Glutamatergic neuron (in vitro differentiated cells): ENCODE measurements at regions not wholly inside any gene's neighbourhood (a gene's known extent, or its start where the extent isn't known, plus 50 kb on each side); places are given as distances from the start of the nearest gene placed in this dataset.

Experiments
- DNase-seq: peaks from one replicate; pipeline ENCODE4 v3.0.0; 2022
- H3K27ac Mint-ChIP-seq: one replicate; pipeline ENCODE4 v1.8.0; 2020; ENCODE audit warnings: mild to moderate bottlenecking, mixed read lengths, inconsistent platforms; ENCODE audit not compliant: unreplicated experiment
- H3K27me3 Mint-ChIP-seq: one replicate; pipeline ENCODE4 v1.8.0; 2020; ENCODE audit warnings: mild to moderate bottlenecking, moderate library complexity, mixed read lengths, inconsistent platforms; ENCODE audit not compliant: unreplicated experiment
- H3K36me3 Mint-ChIP-seq: one replicate; pipeline ENCODE4 v1.8.0; 2020; ENCODE audit warnings: mild to moderate bottlenecking, mixed read lengths, inconsistent platforms; ENCODE audit not compliant: unreplicated experiment
- H3K4me1 Mint-ChIP-seq: one replicate; pipeline ENCODE4 v1.8.0; 2020; ENCODE audit warnings: mild to moderate bottlenecking, low read depth, mixed read lengths, inconsistent platforms; ENCODE audit not compliant: unreplicated experiment
- H3K4me3 Mint-ChIP-seq: one replicate; pipeline ENCODE4 v1.8.0; 2020; ENCODE audit warnings: mild to moderate bottlenecking, mixed read lengths, inconsistent platforms; ENCODE audit not compliant: unreplicated experiment
- H3K9me3 Mint-ChIP-seq: one replicate; pipeline ENCODE4 v1.8.0; 2020; ENCODE audit warnings: mild to moderate bottlenecking, moderate library complexity, mixed read lengths, inconsistent platforms; ENCODE audit not compliant: unreplicated experiment
- TF ChIP-seq, protein P1 (sequence below): fragments of 200-600 bp; sonication (generic); IDR thresholded peaks from one replicate; pipeline ENCODE4 v1.5.0; 2021; ENCODE audit not compliant: partially characterized antibody, unreplicated experiment

GRCh38 chr3:18791182-18791581, 357.1 kb upstream of the KCNH8 start:
- H3K4me3 Mint-ChIP-seq = no peak overlapping the region
- TF ChIP-seq, protein P1, sequence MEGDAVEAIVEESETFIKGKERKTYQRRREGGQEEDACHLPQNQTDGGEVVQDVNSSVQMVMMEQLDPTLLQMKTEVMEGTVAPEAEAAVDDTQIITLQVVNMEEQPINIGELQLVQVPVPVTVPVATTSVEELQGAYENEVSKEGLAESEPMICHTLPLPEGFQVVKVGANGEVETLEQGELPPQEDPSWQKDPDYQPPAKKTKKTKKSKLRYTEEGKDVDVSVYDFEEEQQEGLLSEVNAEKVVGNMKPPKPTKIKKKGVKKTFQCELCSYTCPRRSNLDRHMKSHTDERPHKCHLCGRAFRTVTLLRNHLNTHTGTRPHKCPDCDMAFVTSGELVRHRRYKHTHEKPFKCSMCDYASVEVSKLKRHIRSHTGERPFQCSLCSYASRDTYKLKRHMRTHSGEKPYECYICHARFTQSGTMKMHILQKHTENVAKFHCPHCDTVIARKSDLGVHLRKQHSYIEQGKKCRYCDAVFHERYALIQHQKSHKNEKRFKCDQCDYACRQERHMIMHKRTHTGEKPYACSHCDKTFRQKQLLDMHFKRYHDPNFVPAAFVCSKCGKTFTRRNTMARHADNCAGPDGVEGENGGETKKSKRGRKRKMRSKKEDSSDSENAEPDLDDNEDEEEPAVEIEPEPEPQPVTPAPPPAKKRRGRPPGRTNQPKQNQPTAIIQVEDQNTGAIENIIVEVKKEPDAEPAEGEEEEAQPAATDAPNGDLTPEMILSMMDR = no peak
- H3K36me3 Mint-ChIP-seq = no peaks in the 10 kb centered on the region
- H3K9me3 Mint-ChIP-seq = no peaks in the 10 kb centered on the region
- no peaks in the 10 kb centered on the region for H3K4me1 Mint-ChIP-seq
- H3K27me3 Mint-ChIP-seq = no peaks in the 10 kb centered on the region
- DNase-seq = no peak
- no peak overlapping the region for H3K27ac Mint-ChIP-seq

- no peak overlapping the region for H3K27ac Mint-ChIP-seq
- H3K4me1 Mint-ChIP-seq = no peaks in the 10 kb centered on the region
- TF ChIP-seq, protein P1 = no peak
- no peaks in the 10 kb centered on the region for H3K9me3 Mint-ChIP-seq
- H3K27me3 Mint-ChIP-seq = no peaks in the 10 kb centered on the region
- no peak for DNase-seq
- H3K4me3 Mint-ChIP-seq = no peak overlapping the region
- no peaks in the 10 kb centered on the region for H3K36me3 Mint-ChIP-seq
These were observed 357.9 kb upstream of the KCNH8 start for GRCh38 chr3:18790384-18790783.

DNA sequence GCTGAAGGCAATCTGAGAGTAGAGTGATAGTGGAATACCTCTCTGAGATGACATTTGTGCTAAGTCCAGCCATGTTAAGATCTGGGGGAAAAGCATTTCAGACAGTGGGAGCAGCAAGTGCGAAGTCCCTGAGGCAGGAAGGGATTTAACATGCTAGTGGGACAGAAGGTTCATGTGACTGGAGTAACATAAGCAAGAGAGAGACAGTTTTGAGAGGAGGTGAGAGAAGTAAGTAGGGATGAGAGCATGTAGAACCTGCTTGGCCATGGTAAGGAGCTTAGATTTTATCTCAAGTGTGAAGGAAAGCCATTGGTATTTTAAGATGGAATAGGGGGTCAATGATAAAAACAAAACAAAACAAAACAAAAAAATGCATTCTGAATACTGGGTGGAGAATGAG, 358.6 kb upstream of the KCNH8 start:
- Mint-ChIP-seq H3K9me3 (no peaks in the 10 kb centered on the region), H3K27ac (no peak overlapping the region), H3K36me3 (no peaks in the 10 kb centered on the region), H3K4me3 (no peak overlapping the region), H3K27me3 (no peaks in the 10 kb centered on the region), H3K4me1 (no peaks in the 10 kb centered on the region)
- DNase-seq = no peak
- TF ChIP-seq, protein P1 = no peak

- no peak overlapping the region for H3K4me3 Mint-ChIP-seq
- H3K27me3 Mint-ChIP-seq = peaks cover 2% of the 10 kb centered on the region
- H3K27ac Mint-ChIP-seq = no peak overlapping the region
- H3K9me3 Mint-ChIP-seq = no peaks in the 10 kb centered on the region
- H3K4me1 Mint-ChIP-seq = no peaks in the 10 kb centered on the region
- no peak for DNase-seq
- TF ChIP-seq, protein P1 = no peak
- no peaks in the 10 kb centered on the region for H3K36me3 Mint-ChIP-seq
These were observed 360.9 kb upstream of the KCNH8 start for GRCh38 chr3:18787441-18787840.

DNA sequence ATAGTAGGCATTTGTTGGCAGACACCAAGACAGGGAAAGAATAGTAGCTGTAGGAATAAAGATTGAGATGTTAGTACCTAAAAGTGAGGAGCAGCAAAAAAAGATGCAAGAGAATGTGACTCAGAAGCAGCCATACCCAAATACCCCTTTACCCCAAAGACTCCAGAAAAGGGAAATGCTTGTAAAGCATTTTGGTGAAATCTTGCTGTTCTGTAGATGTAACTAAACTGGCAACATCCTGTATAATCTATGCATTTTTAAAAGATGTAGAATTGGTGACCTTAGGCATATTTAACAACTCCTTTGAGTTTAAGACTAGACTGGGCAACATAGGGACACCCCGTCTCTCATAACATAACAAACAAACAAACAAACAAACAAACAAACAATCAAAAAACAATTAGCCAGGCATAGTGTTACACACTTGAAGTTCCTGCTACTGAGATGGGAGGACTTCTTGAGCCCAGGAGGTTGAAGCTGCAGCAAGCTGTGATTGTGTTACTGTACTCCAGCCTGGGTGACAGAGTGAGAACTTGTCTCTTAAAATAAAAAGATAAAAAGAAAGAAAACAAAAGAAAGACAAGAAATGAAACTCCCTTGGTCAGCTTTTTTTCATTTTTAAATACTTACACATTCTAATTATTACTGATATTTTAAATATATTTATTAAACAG, 361.5 kb upstream of the KCNH8 start:
- Mint-ChIP-seq H3K9me3 (no peaks in the 10 kb centered on the region), H3K36me3 (no peaks in the 10 kb centered on the region), H3K4me3 (no peak overlapping the region), H3K27me3 (peaks cover 2% of the 10 kb centered on the region), H3K27ac (no peak overlapping the region), H3K4me1 (no peaks in the 10 kb centered on the region)
- no peak for DNase-seq
- TF ChIP-seq, protein P1 = no peak
